ENCODE measurements at regions not wholly inside any gene's neighbourhood (a gene's known extent, or its start where the extent isn't known, plus 50 kb on each side); places are given as distances from the start of the nearest gene placed in this dataset.

DNA sequence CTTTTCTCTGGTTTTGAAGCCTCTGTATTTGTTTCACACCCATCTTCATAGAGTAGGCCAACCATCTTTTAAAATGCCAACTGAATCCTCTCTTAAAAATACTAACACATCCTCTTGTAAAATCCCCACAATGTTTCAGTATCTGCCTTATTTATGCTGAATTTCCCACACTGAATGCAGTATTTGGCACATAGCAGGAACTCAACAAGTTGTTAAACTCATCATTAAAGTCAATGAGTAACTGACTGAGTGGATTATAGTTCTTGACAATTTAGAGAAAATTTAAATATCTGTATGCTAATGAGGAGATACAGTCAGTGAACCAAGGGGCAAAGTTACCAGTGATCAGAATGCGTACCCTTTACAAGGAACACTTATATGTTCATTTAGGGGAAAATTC lies 505.5 kb upstream of the PCDH9 start:
- Histone ChIP-seq H3K9me3 (replicated peaks) (no peaks in the 10 kb centered on the region), H3K36me3 (no peaks in the 10 kb centered on the region), H3K4me1 (no peaks in the 10 kb centered on the region), H3K4me3 (no peak overlapping the region), H3K27me3 (ENCODE audit: low read depth) (no peaks in the 10 kb centered on the region), H3K27ac (replicated peaks) (no peak overlapping the region)
- DNase-seq, result no peak
- intact Hi-C loops (cut with micrococcal nuclease), result no loop called here
- TF ChIP-seq, protein P1, sequence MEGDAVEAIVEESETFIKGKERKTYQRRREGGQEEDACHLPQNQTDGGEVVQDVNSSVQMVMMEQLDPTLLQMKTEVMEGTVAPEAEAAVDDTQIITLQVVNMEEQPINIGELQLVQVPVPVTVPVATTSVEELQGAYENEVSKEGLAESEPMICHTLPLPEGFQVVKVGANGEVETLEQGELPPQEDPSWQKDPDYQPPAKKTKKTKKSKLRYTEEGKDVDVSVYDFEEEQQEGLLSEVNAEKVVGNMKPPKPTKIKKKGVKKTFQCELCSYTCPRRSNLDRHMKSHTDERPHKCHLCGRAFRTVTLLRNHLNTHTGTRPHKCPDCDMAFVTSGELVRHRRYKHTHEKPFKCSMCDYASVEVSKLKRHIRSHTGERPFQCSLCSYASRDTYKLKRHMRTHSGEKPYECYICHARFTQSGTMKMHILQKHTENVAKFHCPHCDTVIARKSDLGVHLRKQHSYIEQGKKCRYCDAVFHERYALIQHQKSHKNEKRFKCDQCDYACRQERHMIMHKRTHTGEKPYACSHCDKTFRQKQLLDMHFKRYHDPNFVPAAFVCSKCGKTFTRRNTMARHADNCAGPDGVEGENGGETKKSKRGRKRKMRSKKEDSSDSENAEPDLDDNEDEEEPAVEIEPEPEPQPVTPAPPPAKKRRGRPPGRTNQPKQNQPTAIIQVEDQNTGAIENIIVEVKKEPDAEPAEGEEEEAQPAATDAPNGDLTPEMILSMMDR (IDR thresholded peaks at IDR 0.05; ENCODE audit: borderline replicate concordance), result no peak

DNA sequence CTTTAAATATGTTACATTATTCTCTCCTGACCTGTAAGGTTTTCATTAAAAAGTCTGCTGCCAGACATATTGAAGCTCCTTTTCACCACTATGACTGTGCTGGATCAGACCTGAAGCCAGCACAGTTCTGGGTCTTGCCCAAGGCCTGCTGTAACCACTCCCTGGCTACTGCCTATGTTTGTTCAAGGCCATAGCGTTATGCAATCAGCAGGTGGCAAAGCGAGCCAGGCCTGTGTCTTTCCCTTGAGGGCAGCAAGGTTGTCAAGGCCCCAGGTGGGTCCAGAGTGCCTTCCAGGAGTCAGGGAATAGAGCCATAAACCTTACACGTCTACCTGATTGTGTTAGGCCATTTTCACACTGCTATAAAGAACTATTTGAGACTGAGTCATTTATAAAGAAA lies 496.8 kb upstream of the PCDH9 start:
- Histone ChIP-seq H3K27me3 (ENCODE audit: low read depth) (no peaks in the 10 kb centered on the region), H3K9me3 (replicated peaks) (peaks cover 46% of the 10 kb centered on the region), H3K36me3 (no peaks in the 10 kb centered on the region), H3K4me1 (no peaks in the 10 kb centered on the region), H3K4me3 (no peak overlapping the region), H3K27ac (replicated peaks) (no peak overlapping the region)
- TF ChIP-seq, protein P1 (IDR thresholded peaks at IDR 0.05; ENCODE audit: borderline replicate concordance), result no peak
- intact Hi-C loops (cut with micrococcal nuclease), result no loop called here
- no peak for DNase-seq

DNA sequence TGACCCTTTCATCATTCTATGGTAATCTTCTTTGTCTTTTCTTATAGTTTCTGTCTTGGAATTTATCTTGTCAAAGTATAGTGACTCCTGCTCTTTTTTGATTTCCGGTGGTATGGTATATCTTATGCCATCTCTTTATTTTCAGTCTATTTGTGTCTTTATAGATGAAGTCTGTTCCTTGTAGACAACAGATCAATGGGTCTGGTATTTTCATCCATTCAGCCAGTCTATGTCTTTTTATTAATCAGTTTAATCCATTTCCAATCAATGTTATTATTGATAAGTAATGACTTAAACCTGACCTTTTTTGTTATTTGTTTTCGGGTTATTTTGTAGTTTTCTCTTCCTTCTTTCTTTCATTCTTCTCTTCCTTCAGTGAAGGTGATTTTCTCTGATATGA lies 495.9 kb upstream of the PCDH9 start:
- intact Hi-C loops (cut with micrococcal nuclease), result no loop called here
- TF ChIP-seq, protein P1 (IDR thresholded peaks at IDR 0.05; ENCODE audit: borderline replicate concordance), result no peak
- no peak overlapping the region for H3K4me3 ChIP-seq
- peaks cover 46% of the 10 kb centered on the region for H3K9me3 ChIP-seq (replicated peaks)
- no peaks in the 10 kb centered on the region for H3K4me1 ChIP-seq
- no peak overlapping the region for H3K27ac ChIP-seq (replicated peaks)
- H3K36me3 ChIP-seq, result no peaks in the 10 kb centered on the region
- no peak for DNase-seq
- no peaks in the 10 kb centered on the region for H3K27me3 ChIP-seq (ENCODE audit: low read depth)

DNA sequence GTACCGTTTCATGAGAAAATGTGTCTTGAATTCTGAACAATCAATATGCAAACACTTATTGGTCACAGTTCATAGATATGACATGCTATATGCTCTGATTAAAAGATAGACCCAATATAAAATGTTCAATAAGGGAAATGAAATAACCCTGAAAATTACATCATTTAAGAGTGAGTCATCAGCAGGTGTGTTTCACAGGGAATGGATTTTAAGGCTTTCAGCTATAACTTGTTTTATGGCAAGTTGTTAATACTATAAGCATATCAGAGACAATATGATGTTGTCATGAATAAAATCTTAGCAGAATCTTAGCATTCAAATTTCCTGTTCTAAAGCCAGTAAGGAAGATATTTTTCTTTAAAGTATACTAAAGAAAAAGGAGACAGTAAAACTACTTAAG lies 483.4 kb upstream of the PCDH9 start:
- Histone ChIP-seq H3K36me3 (no peaks in the 10 kb centered on the region), H3K4me1 (no peaks in the 10 kb centered on the region), H3K9me3 (replicated peaks) (peaks cover 11% of the 10 kb centered on the region), H3K27me3 (ENCODE audit: low read depth) (no peaks in the 10 kb centered on the region), H3K27ac (replicated peaks) (no peak overlapping the region), H3K4me3 (no peak overlapping the region)
- no peak for DNase-seq
- intact Hi-C loops (cut with micrococcal nuclease), result no loop called here
- TF ChIP-seq, protein P1 (IDR thresholded peaks at IDR 0.05; ENCODE audit: borderline replicate concordance), result no peak

DNA sequence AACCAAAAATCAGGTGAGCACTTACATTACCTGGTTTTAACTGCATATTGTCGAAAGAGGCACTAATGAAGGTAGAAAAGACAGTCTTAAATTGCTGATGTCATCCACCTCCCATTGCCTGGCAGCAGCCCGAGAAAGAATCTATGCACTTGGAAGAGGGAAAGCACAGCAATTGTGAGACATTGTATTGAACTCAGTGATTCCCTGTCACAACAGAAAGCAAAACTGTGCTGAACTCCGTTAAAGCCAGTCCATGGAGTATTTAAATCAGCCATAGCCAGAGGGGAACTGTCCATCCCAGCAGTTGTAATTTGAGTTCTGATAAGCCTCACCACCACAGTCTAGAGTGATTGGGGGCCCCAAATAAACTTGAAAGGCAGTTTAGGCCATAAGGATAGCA lies 466.6 kb upstream of the PCDH9 start:
- Histone ChIP-seq H3K4me3 (no peak overlapping the region), H3K27ac (replicated peaks) (no peak overlapping the region), H3K4me1 (no peaks in the 10 kb centered on the region), H3K27me3 (ENCODE audit: low read depth) (no peaks in the 10 kb centered on the region), H3K36me3 (no peaks in the 10 kb centered on the region), H3K9me3 (replicated peaks) (peaks cover 14% of the 10 kb centered on the region)
- TF ChIP-seq, protein P1 (IDR thresholded peaks at IDR 0.05; ENCODE audit: borderline replicate concordance), result no peak
- intact Hi-C loops (cut with micrococcal nuclease), result no loop called here
- DNase-seq, result no peak

DNA sequence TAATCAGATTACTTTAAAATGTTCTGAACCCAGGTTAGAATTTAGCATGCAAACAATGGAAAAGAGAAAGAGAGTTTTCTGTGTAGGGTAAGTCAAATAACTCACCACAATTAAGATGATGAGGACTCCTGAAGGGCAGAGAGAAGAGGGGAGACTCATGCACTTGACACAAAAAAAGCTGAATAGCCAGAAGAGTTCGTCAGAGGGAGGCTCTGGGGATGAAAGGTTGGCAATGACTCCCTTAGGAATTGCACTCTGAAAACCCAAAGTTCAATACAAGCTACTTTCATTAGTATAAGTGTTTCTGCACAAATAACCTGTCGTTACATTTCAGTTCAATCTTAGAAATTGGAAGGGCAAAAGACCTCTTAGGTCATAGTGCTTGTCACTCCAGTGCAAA lies 434.4 kb upstream of the PCDH9 start:
- intact Hi-C loops (cut with micrococcal nuclease), result no loop called here

More for the DNA sequence above, 434.4 kb upstream of the PCDH9 start:
- Histone ChIP-seq H3K9me3 (replicated peaks) (no peaks in the 10 kb centered on the region), H3K27ac (replicated peaks) (no peak overlapping the region), H3K4me1 (no peaks in the 10 kb centered on the region), H3K27me3 (ENCODE audit: low read depth) (no peaks in the 10 kb centered on the region), H3K36me3 (no peaks in the 10 kb centered on the region), H3K4me3 (no peak overlapping the region)
- TF ChIP-seq, protein P1 (IDR thresholded peaks at IDR 0.05; ENCODE audit: borderline replicate concordance), result no peak
- DNase-seq, result no peak
